ENCODE measurements at regions not wholly inside any gene's neighbourhood (a gene's known extent, or its start where the extent isn't known, plus 50 kb on each side); places are given as distances from the start of the nearest gene placed in this dataset.

GRCh38 chr11:87803748-87804147, 371.5 kb downstream of the RAB38 start:
- TF ChIP-seq OSR1 (CRISPR knock-in tag; IDR thresholded peaks at IDR 0.05) (no peak), CREB5 (CRISPR knock-in tag; IDR thresholded peaks at IDR 0.05; ENCODE audit: low read depth) (no peak), ISL1 (CRISPR knock-in tag; IDR thresholded peaks at IDR 0.05) (no peak), TOX (CRISPR knock-in tag; IDR thresholded peaks at IDR 0.05; ENCODE audit: borderline replicate concordance) (no peak), ZNF565 (CRISPR knock-in tag; conservative IDR thresholded peaks at IDR 0.05; ENCODE audit: low read depth) (no peak)
